A172 (cell line): ENCODE measurements at regions not wholly inside any gene's neighbourhood (a gene's known extent, or its start where the extent isn't known, plus 50 kb on each side); places are given as distances from the start of the nearest gene placed in this dataset.

Source experiments
- DNase-seq: peaks from one replicate; pipeline ENCODE4 v3.0.0-alpha.2; 2015; ENCODE audit warnings: low spot score

GRCh38 chr18:79626905-79627749 is 52.5 kb upstream of the CTDP1 start:
- no peak for DNase-seq

GRCh38 chr18:79627750-79628294 is 51.8 kb upstream of the CTDP1 start:
- no peak for DNase-seq

DNA sequence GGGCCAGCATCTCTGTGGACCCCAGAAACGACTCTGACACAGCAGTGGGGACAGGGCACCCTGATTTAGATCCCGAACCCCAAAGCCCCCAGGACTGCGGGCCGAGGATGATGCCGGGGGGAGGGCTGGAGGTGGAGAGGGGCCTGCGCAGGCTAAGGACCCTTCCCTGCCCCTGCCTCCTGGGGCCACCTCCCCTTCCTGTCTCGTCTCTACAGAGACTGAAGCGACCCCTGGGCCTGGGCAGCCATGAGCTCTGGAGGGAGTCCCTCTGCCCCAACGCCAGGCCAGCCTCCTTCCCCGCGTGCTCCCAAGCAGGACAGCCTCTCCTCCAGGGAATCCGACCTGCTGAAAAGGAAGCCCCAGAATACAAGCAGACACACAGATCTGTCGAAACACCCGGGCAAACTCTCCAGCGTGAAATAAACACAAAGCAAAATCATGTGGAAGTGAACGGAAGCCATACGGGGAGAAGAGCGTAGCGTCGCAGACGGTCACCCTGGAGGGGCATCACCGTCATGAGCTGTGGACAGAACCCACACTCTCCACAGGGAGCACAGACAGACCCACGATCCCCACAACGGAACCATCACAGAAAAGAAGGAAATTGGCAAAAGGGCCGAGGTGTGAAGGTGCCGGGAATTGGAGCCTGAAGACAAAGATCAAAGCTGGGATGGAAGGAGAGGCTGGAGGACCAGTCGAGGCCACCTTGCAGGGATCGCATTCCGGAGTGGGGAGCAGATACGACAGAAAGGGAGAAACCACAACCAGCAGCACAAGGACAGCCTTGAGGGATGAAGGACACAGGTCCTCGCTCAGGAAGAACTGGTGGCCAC is 51.0 kb upstream of the CTDP1 start:
- DNase-seq, result no peak

DNA sequence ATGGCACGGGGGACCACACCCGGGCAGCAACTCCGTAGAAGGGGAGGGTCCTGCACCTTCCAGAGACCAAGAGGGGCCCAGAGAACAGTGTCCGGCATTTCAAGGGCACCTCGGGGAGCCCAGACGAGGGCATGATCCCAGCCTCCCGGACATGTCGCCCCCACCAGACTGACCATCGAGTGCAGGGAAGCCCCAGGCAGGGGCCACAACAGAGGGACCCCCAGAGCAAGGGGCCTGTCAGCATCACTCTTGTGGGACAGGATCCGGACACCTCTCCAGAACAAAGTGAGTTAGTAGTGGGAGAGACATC is 50.4 kb upstream of the CTDP1 start:
- DNase-seq, result no peak

- DNase-seq, result no peak
Measured at GRCh38 chr18:79629606-79630005, 50.0 kb upstream of the CTDP1 start.
